HG02588 (cell line): ENCODE measurements at regions not wholly inside any gene's neighbourhood (a gene's known extent, or its start where the extent isn't known, plus 50 kb on each side); places are given as distances from the start of the nearest gene placed in this dataset.
"Not testable (repeated sequence)": the region's sequence is repeated elsewhere in the genome, so short reads cannot be mapped to it uniquely, and the experiment has no call there.

Experiments used
- ATAC-seq: cut with Tn5 transposase; IDR thresholded peaks from one replicate; pipeline ENCODE4 v1.9.1; 2021; ENCODE audit warnings: mild to moderate bottlenecking, moderate library complexity; ENCODE audit not compliant: unreplicated experiment

- ATAC-seq, result no peak
These were observed 914.5 kb downstream of the NLGN4X start for GRCh38 chrX:5314148-5314547.

- no peak for ATAC-seq
These were observed 921.3 kb downstream of the NLGN4X start for GRCh38 chrX:5307416-5307815.

- ATAC-seq, result no peak
These were observed 922.0 kb downstream of the NLGN4X start for GRCh38 chrX:5306654-5307121.

- ATAC-seq, result no peak
These were observed 923.2 kb downstream of the NLGN4X start for GRCh38 chrX:5305452-5305851.

- ATAC-seq, result no peak
These were observed 933.7 kb downstream of the NLGN4X start for GRCh38 chrX:5295004-5295403.

GRCh38 chrX:5290635-5291034 is 938.0 kb downstream of the NLGN4X start:
- no peak for ATAC-seq

GRCh38 chrX:5289949-5290348 is 938.7 kb downstream of the NLGN4X start:
- ATAC-seq, result not testable (repeated sequence)

- ATAC-seq, result no peak
These were observed 949.8 kb downstream of the NLGN4X start for GRCh38 chrX:5278908-5279307.

GRCh38 chrX:5265324-5265850 is 963.3 kb downstream of the NLGN4X start:
- ATAC-seq, result no peak

- no peak for ATAC-seq
These were observed 978.6 kb downstream of the NLGN4X start for GRCh38 chrX:5250106-5250505.

- ATAC-seq, result no peak
These were observed 986.4 kb downstream of the NLGN4X start for GRCh38 chrX:5242091-5242790.

GRCh38 chrX:5236749-5237148 is 991.9 kb downstream of the NLGN4X start:
- no peak for ATAC-seq

- ATAC-seq, result no peak
These were observed 992.6 kb downstream of the NLGN4X start for GRCh38 chrX:5236096-5236495.

- ATAC-seq, result no peak
These were observed 994.8 kb downstream of the NLGN4X start for GRCh38 chrX:5233830-5234229.

GRCh38 chrX:5220421-5220820 is 1008.2 kb downstream of the NLGN4X start:
- ATAC-seq, result no peak

- ATAC-seq, result no peak
These were observed 1033.9 kb downstream of the NLGN4X start for GRCh38 chrX:5194806-5195205.

GRCh38 chrX:5180135-5180741 is 1048.4 kb downstream of the NLGN4X start:
- ATAC-seq, result no peak

GRCh38 chrX:5176766-5177165 is 1051.9 kb downstream of the NLGN4X start:
- ATAC-seq, result no peak

- no peak for ATAC-seq
These were observed 1065.0 kb downstream of the NLGN4X start for GRCh38 chrX:5163663-5164062.

GRCh38 chrX:5155301-5155700 is 1073.4 kb downstream of the NLGN4X start:
- no peak for ATAC-seq

GRCh38 chrX:5145957-5146356 is 1082.7 kb downstream of the NLGN4X start:
- no peak for ATAC-seq

GRCh38 chrX:5142644-5143043 is 1086.0 kb downstream of the NLGN4X start:
- no peak for ATAC-seq
